ENCODE measurements at regions not wholly inside any gene's neighbourhood (a gene's known extent, or its start where the extent isn't known, plus 50 kb on each side); places are given as distances from the start of the nearest gene placed in this dataset.

DNA sequence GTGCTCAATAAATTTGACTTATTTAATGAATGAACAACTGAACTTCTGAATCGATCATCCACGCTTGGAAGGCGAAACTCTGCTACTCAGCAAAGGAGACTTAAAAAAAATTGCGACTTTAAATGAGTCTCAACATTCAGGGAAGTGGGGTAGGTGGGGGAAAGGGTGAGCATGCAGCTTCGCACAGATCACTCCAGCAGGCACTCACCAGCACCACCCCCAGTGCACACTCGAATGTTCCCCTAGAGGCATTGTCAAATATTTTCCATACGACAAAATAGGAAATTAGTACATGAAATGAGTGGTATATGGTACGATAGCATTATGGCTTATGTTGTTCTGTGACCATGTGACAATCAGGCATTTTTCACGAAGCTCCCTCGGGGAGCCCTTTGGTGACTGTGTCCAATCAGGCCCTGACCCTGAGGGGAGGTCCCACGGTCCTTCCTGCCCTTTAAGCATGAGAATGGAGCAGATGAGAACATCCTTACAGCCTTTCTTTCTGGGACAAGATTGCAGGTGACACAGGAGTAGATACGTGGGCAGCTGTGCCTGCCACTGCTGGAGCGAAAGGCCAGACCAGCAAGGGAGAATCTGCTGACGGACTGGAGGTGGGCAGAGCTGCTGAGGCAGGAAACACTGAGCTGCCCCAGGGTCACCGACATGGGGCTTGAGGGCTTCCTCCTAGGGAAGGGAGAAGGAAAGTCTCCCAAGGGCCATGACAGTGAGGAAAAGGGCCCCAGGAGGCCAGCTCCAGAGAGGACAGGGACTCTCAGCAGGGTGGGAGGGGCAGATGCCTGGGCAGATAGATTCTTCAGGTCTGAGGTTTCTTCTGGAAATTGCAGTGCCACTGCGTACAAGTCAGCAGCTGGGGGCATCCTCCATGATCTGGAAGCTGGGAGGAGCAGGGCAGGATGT, 101.3 kb upstream of the ID2 start:
- no CpG with 5 or more reads among the region's 16 CpGs for WGBS (ENCODE audit: extremely low coverage, insufficient read length, low lambda C conversion rate)
- no peak for TF ChIP-seq CTCF (conservative IDR thresholded peaks at IDR 0.05)
- no peak overlapping the region for H3K56ac ChIP-seq (ENCODE audit: insufficient read length, low read depth, low read length)
- H3K4me1 Mint-ChIP-seq = peaks cover 50 to 57% of the 10 kb centered on the region in 2 experiments
- H3K14ac ChIP-seq (ENCODE audit: insufficient read depth, low read length) = no peak overlapping the region
- H3K4me3 Mint-ChIP-seq = no peak overlapping the region; a peak in 1 of 5 replicates
- no peaks in the 10 kb centered on the region for H3K79me1 ChIP-seq (ENCODE audit: insufficient read depth, low read depth, low read length, poor library complexity, severe bottlenecking)
- no peak overlapping the region for H2BK12ac ChIP-seq (ENCODE audit: insufficient read length, low read depth, low read length)
- no peak overlapping the region for H2AFZ ChIP-seq (ENCODE audit: low read length)
- no peaks in the 10 kb centered on the region; a peak in 1 of 7 replicates for H3K36me3 Mint-ChIP-seq (ENCODE audit: insufficient read depth in 1 of 3, low read depth in 3 of 3)
- peaks cover 11% of the 10 kb centered on the region for H3K27me3 Mint-ChIP-seq (ENCODE audit: low read depth)
- no peaks in the 10 kb centered on the region; the same call in 1 of the 2 replicates for H3K4me1 ChIP-seq (ENCODE audit: insufficient read depth, low read length)
- no peak overlapping the region for H3K9ac ChIP-seq (ENCODE audit: extremely low read depth, insufficient read length, low read length)
- no peaks in the 10 kb centered on the region for H3K9me3 ChIP-seq (ENCODE audit: control insufficient read depth, low read depth, low read length)
- H2BK15ac ChIP-seq (ENCODE audit: low read depth, low read length) = no peak overlapping the region
- no peak overlapping the region for H4K8ac ChIP-seq (replicated peaks; ENCODE audit: insufficient read length, low read depth, low read length)
- no peaks in the 10 kb centered on the region for H3K27me3 ChIP-seq (ENCODE audit: insufficient read depth, low read length)
- no peak overlapping the region for H3K27ac ChIP-seq (ENCODE audit: insufficient read length, low read depth, low read length)
- H4K91ac ChIP-seq (ENCODE audit: insufficient read length, low read depth, low read length) = no peak overlapping the region
- no peak overlapping the region for H3T11ph ChIP-seq (ENCODE audit: low read length)
- H4K5ac ChIP-seq (ENCODE audit: insufficient read length, low read depth, low read length) = no peak overlapping the region
- no peaks in the 10 kb centered on the region for H3K23me2 ChIP-seq (ENCODE audit: insufficient read length, low read depth, low read length, poor library complexity, severe bottlenecking)
- H3K27ac Mint-ChIP-seq = no peak overlapping the region; a peak in 1 of 7 replicates
- H3K23ac ChIP-seq (ENCODE audit: insufficient read length, low read depth, low read length) = no peak overlapping the region
- no peak overlapping the region for H2BK120ac ChIP-seq (ENCODE audit: low read depth, low read length, poor library complexity, severe bottlenecking)
- no peak overlapping the region for H3K18ac ChIP-seq (ENCODE audit: insufficient read length, low read depth, low read length)
- no peaks in the 10 kb centered on the region for H3K79me2 ChIP-seq (ENCODE audit: insufficient read depth, low read length)
- no peak overlapping the region for H3K4ac ChIP-seq (ENCODE audit: low read depth, low read length)
- H4K20me1 ChIP-seq (ENCODE audit: control insufficient read depth, insufficient read depth, insufficient read length) = no peaks in the 10 kb centered on the region
- no peak overlapping the region for H2BK20ac ChIP-seq (ENCODE audit: low read depth, low read length, poor library complexity, severe bottlenecking)
- no peak overlapping the region for H3K4me2 ChIP-seq (ENCODE audit: insufficient read depth, insufficient read length, low read length)
- no peaks in the 10 kb centered on the region; a peak in 3 of 5 replicates for H3K9me3 Mint-ChIP-seq
- no peak overlapping the region for H2AK5ac ChIP-seq (ENCODE audit: insufficient read length, low read length)
- no peak overlapping the region for H2BK5ac ChIP-seq (ENCODE audit: insufficient read length, low read length)
- DNase-seq = peak; percentile 24

All from H9 (cell line).